HEK293 (cell line): ENCODE measurements at regions not wholly inside any gene's neighbourhood (a gene's known extent, or its start where the extent isn't known, plus 50 kb on each side); places are given as distances from the start of the nearest gene placed in this dataset.

Source experiments
- CTCF ChIA-PET: fragments of 350-600 bp; formaldehyde crosslinking; extraction: SDS; loops from one replicate; lab custom pipeline; 2021; ENCODE audit warnings: antibody characterized with exemption; lab: Yijun Ruan, JAX
- POLR2A ChIA-PET: fragments of 300-600 bp; formaldehyde crosslinking; extraction: SDS; loops from one replicate; lab custom pipeline; 2020; ENCODE audit warnings: antibody characterized with exemption, inconsistent platforms; lab: Yijun Ruan, JAX
- H3K27ac ChIP-seq: fragments of 200-500 bp; sonication (Bioruptor generic); 2 replicates; pipeline ENCODE4 v1.5.1; 2014; ENCODE audit warnings: low read depth, low read length, control low read depth, inconsistent platforms; ENCODE audit errors: extremely low read depth
- H3K36me3 ChIP-seq, 2 experiments: fragments of 200-500 bp in 1 of 2; sonication (Bioruptor generic) in 1 of 2; 1 replicate in 1 of 2; 2 replicates in 1 of 2; pipeline ENCODE4 v1.5.1; 2014 to 2017; ENCODE audit warnings: inconsistent platforms in 2 of 2, low read length in 2 of 2; ENCODE audit not compliant: control insufficient read depth in 2 of 2, insufficient read depth in 1 of 2
- H3K4me1 ChIP-seq: fragments of 200-500 bp; sonication (Bioruptor generic); 2 replicates; pipeline ENCODE4 v1.5.1; 2014; ENCODE audit warnings: mild to moderate bottlenecking, low read length, inconsistent platforms; ENCODE audit not compliant: control insufficient read depth, insufficient read depth
- H3K4me3 ChIP-seq: 2 replicates; pipeline ENCODE4 v1.5.1; 2011; ENCODE audit warnings: low read depth, mild to moderate bottlenecking, control low read depth, low read length, moderate library complexity
- H3K9me3 ChIP-seq: fragments of 200-500 bp; sonication (Bioruptor generic); 2 replicates; pipeline ENCODE4 v1.5.1; 2014; ENCODE audit warnings: low read depth, low read length, inconsistent platforms; ENCODE audit not compliant: control insufficient read depth, insufficient read depth
- BCL11B ChIP-seq: fragments of 450-650 bp; formaldehyde crosslinking; IDR thresholded peaks from 2 replicates; pipeline ENCODE4 v1.5.1; 2016; ENCODE audit warnings: low read depth, missing biosample characterization, missing genetic modification characterization
- GLIS1 ChIP-seq: fragments of 450-650 bp; formaldehyde crosslinking; IDR thresholded peaks from 2 replicates; pipeline ENCODE4 v1.5.1; 2016; ENCODE audit warnings: missing biosample characterization, missing genetic modification characterization
- HOXA7 ChIP-seq: sonication (generic); formaldehyde crosslinking; IDR thresholded peaks from 2 replicates; pipeline ENCODE4 v1.8.1; 2022; ENCODE audit warnings: missing genetic modification reagents, borderline replicate concordance
- INSM2 ChIP-seq: fragments of 450-650 bp; formaldehyde crosslinking; IDR thresholded peaks from 2 replicates; pipeline ENCODE4 v1.5.1; 2016; ENCODE audit warnings: missing biosample characterization, missing genetic modification characterization
- KLF16 ChIP-seq: fragments of 450-650 bp; formaldehyde crosslinking; IDR thresholded peaks from 2 replicates; pipeline ENCODE4 v1.5.1; 2017; ENCODE audit warnings: missing biosample characterization, missing genetic modification characterization
- KLF17 ChIP-seq: fragments of 450-650 bp; formaldehyde crosslinking; IDR thresholded peaks from 2 replicates; pipeline ENCODE4 v1.5.1; 2016; ENCODE audit warnings: missing biosample characterization, missing genetic modification characterization
- ZBTB48 ChIP-seq: fragments of 450-650 bp; formaldehyde crosslinking; IDR thresholded peaks from 2 replicates; pipeline ENCODE4 v1.5.1; 2016; ENCODE audit warnings: missing biosample characterization, missing genetic modification characterization
- ZBTB8A ChIP-seq: fragments of 450-650 bp; formaldehyde crosslinking; IDR thresholded peaks from 2 replicates; pipeline ENCODE4 v1.5.1; 2016; ENCODE audit warnings: missing biosample characterization, missing genetic modification characterization
- ZNF10 ChIP-seq: fragments of 450-650 bp; formaldehyde crosslinking; IDR thresholded peaks from 2 replicates; pipeline ENCODE4 v1.5.1; 2017; ENCODE audit warnings: missing biosample characterization, missing genetic modification characterization
- ZNF132 ChIP-seq: fragments of 450-650 bp; formaldehyde crosslinking; IDR thresholded peaks from 2 replicates; pipeline ENCODE4 v1.5.1; 2017; ENCODE audit warnings: missing biosample characterization, missing genetic modification characterization, borderline replicate concordance
- ZNF146 ChIP-seq: fragments of 450-650 bp; formaldehyde crosslinking; IDR thresholded peaks from 2 replicates; pipeline ENCODE4 v1.5.1; 2016; ENCODE audit warnings: missing biosample characterization, missing genetic modification characterization
- ZNF155 ChIP-seq: fragments of 450-650 bp; formaldehyde crosslinking; IDR thresholded peaks from 2 replicates; pipeline ENCODE4 v1.5.1; 2016; ENCODE audit warnings: missing biosample characterization, missing genetic modification characterization
- ZNF16 ChIP-seq: fragments of 450-650 bp; formaldehyde crosslinking; IDR thresholded peaks from 2 replicates; pipeline ENCODE4 v1.5.1; 2016; ENCODE audit warnings: low read depth, missing biosample characterization, missing genetic modification characterization
- ZNF19 ChIP-seq: fragments of 450-650 bp; formaldehyde crosslinking; IDR thresholded peaks from 2 replicates; pipeline ENCODE4; 2016; ENCODE audit warnings: missing biosample characterization, missing genetic modification characterization, low read depth
- ZNF302 ChIP-seq: fragments of 450-650 bp; formaldehyde crosslinking; IDR thresholded peaks from 2 replicates; pipeline ENCODE4 v1.5.1; 2016; ENCODE audit warnings: missing biosample characterization, missing genetic modification characterization, low read depth
- ZNF311 ChIP-seq: fragments of 450-650 bp; formaldehyde crosslinking; IDR thresholded peaks from 2 replicates; pipeline ENCODE4 v1.5.1; 2017; ENCODE audit warnings: missing biosample characterization, missing genetic modification characterization, borderline replicate concordance
- ZNF324 ChIP-seq: fragments of 450-650 bp; formaldehyde crosslinking; IDR thresholded peaks from 2 replicates; pipeline ENCODE4 v1.5.1; 2016; ENCODE audit warnings: missing biosample characterization, missing genetic modification characterization
- ZNF366 ChIP-seq: fragments of 450-650 bp; formaldehyde crosslinking; conservative IDR thresholded peaks from 2 replicates; pipeline ENCODE4 v1.5.1; 2016; ENCODE audit warnings: missing biosample characterization, missing genetic modification characterization
- ZNF391 ChIP-seq: fragments of 450-650 bp; formaldehyde crosslinking; IDR thresholded peaks from 2 replicates; pipeline ENCODE4 v1.5.1; 2016; ENCODE audit warnings: low read depth, missing biosample characterization, missing genetic modification characterization, borderline replicate concordance
- ZNF521 ChIP-seq: fragments of 450-650 bp; formaldehyde crosslinking; IDR thresholded peaks from 2 replicates; pipeline ENCODE4 v1.5.1; 2017; ENCODE audit warnings: missing biosample characterization, mild to moderate bottlenecking, missing genetic modification characterization
- ZNF544 ChIP-seq: fragments of 450-650 bp; formaldehyde crosslinking; IDR thresholded peaks from 2 replicates; pipeline ENCODE4 v1.5.0; 2017; ENCODE audit warnings: missing biosample characterization, missing genetic modification characterization
- ZNF600 ChIP-seq: fragments of 450-650 bp; formaldehyde crosslinking; IDR thresholded peaks from 2 replicates; pipeline ENCODE4 v1.5.1; 2016; ENCODE audit warnings: missing biosample characterization, missing genetic modification characterization
- ZNF623 ChIP-seq: fragments of 450-650 bp; formaldehyde crosslinking; IDR thresholded peaks from 2 replicates; pipeline ENCODE4 v1.5.1; 2016; ENCODE audit warnings: missing biosample characterization, missing genetic modification characterization
- ZNF626 ChIP-seq: fragments of 450-650 bp; sonication (Bioruptor Pico); formaldehyde crosslinking; IDR thresholded peaks from 2 replicates; pipeline ENCODE4 v1.5.1; 2018; ENCODE audit warnings: missing biosample characterization, missing genetic modification characterization, inconsistent platforms
- ZNF639 ChIP-seq: fragments of 450-650 bp; formaldehyde crosslinking; IDR thresholded peaks from 2 replicates; pipeline ENCODE4 v1.5.1; 2016; ENCODE audit warnings: missing biosample characterization, missing genetic modification characterization
- ZNF654 ChIP-seq: fragments of 450-650 bp; formaldehyde crosslinking; IDR thresholded peaks from 2 replicates; pipeline ENCODE4 v1.5.1; 2016; ENCODE audit warnings: low read depth, missing biosample characterization, missing genetic modification characterization
- ZNF670 ChIP-seq: fragments of 450-650 bp; formaldehyde crosslinking; IDR thresholded peaks from 2 replicates; pipeline ENCODE4 v1.5.1; 2016; ENCODE audit warnings: missing biosample characterization, missing genetic modification characterization, low read depth

- H3K9me3 ChIP-seq, result no peaks in the 10 kb centered on the region
- no peaks in the 10 kb centered on the region for H3K4me1 ChIP-seq
- H3K27ac ChIP-seq, result no peak overlapping the region
- no peak overlapping the region for H3K4me3 ChIP-seq
- CTCF ChIA-PET, result interaction anchor here (1.2 to 11.0 kb wide), 2 partner anchors 47 to 104 kb away, joined by 12 to 275 read pairs; no protein-coding TSS in a partner anchor
- no peak for TF ChIP-seq ZBTB8A
- TF ChIP-seq BCL11B (tag by site-specific recombination), result no peak
- no peak for TF ChIP-seq ZNF155
- TF ChIP-seq ZNF324 (tag by site-specific recombination), result no peak
- TF ChIP-seq ZNF623 (tag by site-specific recombination), result no peak
- TF ChIP-seq ZNF670 (tag by site-specific recombination), result no peak
- TF ChIP-seq GLIS1 (tag by site-specific recombination), result no peak
- no peak for TF ChIP-seq KLF17 (tag by site-specific recombination)
- TF ChIP-seq ZNF544 (tag by site-specific recombination), result no peak
- no peak for TF ChIP-seq ZBTB48 (tag by site-specific recombination)
- no peak for TF ChIP-seq INSM2 (tag by site-specific recombination)
- no peak for TF ChIP-seq ZNF146
- no peak for TF ChIP-seq ZNF366 (tag by site-specific recombination)
- no peak for TF ChIP-seq ZNF626 (tag by site-specific recombination)
- TF ChIP-seq HOXA7 (CRISPR knock-in tag), result no peak
- no peak for TF ChIP-seq ZNF16 (tag by site-specific recombination)
- no peak for TF ChIP-seq ZNF19 (tag by site-specific recombination)
- no peak for TF ChIP-seq ZNF311 (tag by site-specific recombination)
- TF ChIP-seq ZNF600, result no peak
- no peak for TF ChIP-seq ZNF302 (tag by site-specific recombination)
- H3K36me3 ChIP-seq, result no peaks in the 10 kb centered on the region
- POLR2A ChIA-PET, result no interaction called here
These were observed 51.9 kb upstream of the RNF38 start for GRCh38 chr9:36451949-36452348.

- Histone ChIP-seq H3K4me3 (no peak overlapping the region), H3K9me3 (no peaks in the 10 kb centered on the region), H3K36me3 (no peaks in the 10 kb centered on the region), H3K4me1 (no peaks in the 10 kb centered on the region), H3K27ac (no peak overlapping the region)
- ChIA-PET POLR2A (interaction anchor here (1.2 kb wide), 1 partner anchor 43 kb away, joined by 4 read pairs; no protein-coding TSS in a partner anchor), CTCF (interaction anchor here (0.6 to 11.0 kb wide), 36 partner anchors 9 to 850 kb away, joined by 3 to 275 read pairs (median 4); no protein-coding TSS in a partner anchor)
- TF ChIP-seq ZNF654 (tag by site-specific recombination), result peak; percentile 58
- TF ChIP-seq KLF16 (tag by site-specific recombination), result no peak
- TF ChIP-seq ZNF391 (tag by site-specific recombination), result no peak
- TF ChIP-seq KLF17 (tag by site-specific recombination), result no peak
- TF ChIP-seq ZNF132, result no peak
- TF ChIP-seq ZNF639 (tag by site-specific recombination), result no peak
- no peak for TF ChIP-seq ZNF521 (tag by site-specific recombination)
- no peak for TF ChIP-seq ZNF10 (tag by site-specific recombination)
These were observed 50.2 kb upstream of the RNF38 start for GRCh38 chr9:36450110-36450732.
